ENCODE measurements at regions not wholly inside any gene's neighbourhood (a gene's known extent, or its start where the extent isn't known, plus 50 kb on each side); places are given as distances from the start of the nearest gene placed in this dataset.

DNA sequence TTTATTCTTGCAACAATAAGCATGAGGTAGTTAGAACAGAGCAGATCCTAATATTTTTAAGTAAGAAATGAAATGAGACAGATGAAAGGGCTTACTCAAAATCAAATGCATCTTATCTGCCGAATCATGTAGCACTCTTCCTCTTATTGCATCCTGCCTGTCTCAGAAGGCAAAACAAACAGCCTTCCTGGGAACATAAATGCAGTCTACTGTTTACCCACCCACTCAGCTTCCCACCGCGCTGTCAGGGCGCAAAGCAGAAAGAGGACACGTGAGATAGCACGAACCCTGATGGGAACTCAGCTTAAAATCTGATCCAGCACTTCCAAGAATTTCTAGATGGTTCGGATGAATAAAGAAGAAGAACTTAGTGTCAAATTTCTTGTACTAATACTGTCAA is 114.4 kb upstream of the CDK1 start:
- H3K4me3 ChIP-seq = no peak overlapping the region
- no peak for DNase-seq
- H3K9me3 ChIP-seq = peaks cover 0 to 11% (median 0%) of the 10 kb centered on the region in 12 donors
- ATAC-seq = no peak
- H3K4me1 ChIP-seq = no peaks in the 10 kb centered on the region
- no peaks in the 10 kb centered on the region for H3K36me3 ChIP-seq
- H3K27me3 ChIP-seq = peaks cover 0 to 3% (median 0%) of the 10 kb centered on the region in 9 donors
- intact Hi-C loops (cut with DNase I) = no loop called here
- TF ChIP-seq, protein P1, sequence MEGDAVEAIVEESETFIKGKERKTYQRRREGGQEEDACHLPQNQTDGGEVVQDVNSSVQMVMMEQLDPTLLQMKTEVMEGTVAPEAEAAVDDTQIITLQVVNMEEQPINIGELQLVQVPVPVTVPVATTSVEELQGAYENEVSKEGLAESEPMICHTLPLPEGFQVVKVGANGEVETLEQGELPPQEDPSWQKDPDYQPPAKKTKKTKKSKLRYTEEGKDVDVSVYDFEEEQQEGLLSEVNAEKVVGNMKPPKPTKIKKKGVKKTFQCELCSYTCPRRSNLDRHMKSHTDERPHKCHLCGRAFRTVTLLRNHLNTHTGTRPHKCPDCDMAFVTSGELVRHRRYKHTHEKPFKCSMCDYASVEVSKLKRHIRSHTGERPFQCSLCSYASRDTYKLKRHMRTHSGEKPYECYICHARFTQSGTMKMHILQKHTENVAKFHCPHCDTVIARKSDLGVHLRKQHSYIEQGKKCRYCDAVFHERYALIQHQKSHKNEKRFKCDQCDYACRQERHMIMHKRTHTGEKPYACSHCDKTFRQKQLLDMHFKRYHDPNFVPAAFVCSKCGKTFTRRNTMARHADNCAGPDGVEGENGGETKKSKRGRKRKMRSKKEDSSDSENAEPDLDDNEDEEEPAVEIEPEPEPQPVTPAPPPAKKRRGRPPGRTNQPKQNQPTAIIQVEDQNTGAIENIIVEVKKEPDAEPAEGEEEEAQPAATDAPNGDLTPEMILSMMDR (IDR thresholded peaks at IDR 0.05) = no peak
- TF ChIP-seq POLR2A (IDR thresholded peaks at IDR 0.05) = no peak
- 54 to 62% (median 58%) methylated on average over 7 of the region's 7 CpGs for WGBS, 4 donors
- no peak overlapping the region for H3K27ac ChIP-seq

DNA sequence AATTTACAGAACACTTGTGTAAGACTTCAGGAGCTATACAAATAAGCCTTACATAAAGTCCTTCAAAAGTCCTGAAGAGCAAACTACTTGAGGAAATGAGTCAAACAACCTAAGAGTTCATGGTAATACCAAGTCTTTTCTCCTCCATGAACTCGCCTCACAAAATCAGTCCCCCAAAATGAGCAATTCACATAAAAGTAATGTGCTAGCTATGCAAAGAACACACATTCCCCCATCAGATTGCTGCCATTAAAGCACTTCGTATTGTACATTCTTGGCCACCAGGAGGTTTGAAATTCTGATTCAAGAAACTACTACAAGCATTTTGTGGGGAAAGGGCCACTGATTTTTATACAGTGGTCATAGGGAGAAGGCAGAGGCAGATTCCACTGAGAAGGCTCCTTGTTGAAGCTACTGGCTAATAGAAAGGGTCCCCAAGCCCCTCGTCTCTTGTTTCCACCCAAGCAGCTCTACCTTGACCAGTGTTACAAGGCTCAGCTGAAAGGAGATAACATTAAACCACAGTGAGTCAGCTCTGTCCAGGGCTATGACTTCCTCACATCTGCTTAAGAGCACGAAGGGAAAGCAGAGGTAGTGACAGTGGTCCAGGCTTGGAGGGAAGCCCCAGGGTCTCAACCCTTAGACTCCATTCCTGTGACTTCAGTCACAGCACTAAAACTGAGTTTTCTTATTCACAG is 115.2 kb upstream of the CDK1 start:
- intact Hi-C loops (cut with DNase I) = no loop called here
- H3K4me3 ChIP-seq = no peak overlapping the region
- H3K4me1 ChIP-seq = no peaks in the 10 kb centered on the region
- ATAC-seq = no peak
- DNase-seq = no peak
- H3K9me3 ChIP-seq = peaks cover 0 to 19% (median 0%) of the 10 kb centered on the region in 12 donors
- TF ChIP-seq, protein P1 (IDR thresholded peaks at IDR 0.05) = no peak
- TF ChIP-seq POLR2A (IDR thresholded peaks at IDR 0.05) = no peak
- peaks cover 0 to 3% (median 0%) of the 10 kb centered on the region in 9 donors for H3K27me3 ChIP-seq
- H3K36me3 ChIP-seq = no peaks in the 10 kb centered on the region
- 65 to 80% (median 68%) methylated on average over 4 of the region's 4 CpGs for WGBS, 4 donors
- H3K27ac ChIP-seq = no peak overlapping the region

DNA sequence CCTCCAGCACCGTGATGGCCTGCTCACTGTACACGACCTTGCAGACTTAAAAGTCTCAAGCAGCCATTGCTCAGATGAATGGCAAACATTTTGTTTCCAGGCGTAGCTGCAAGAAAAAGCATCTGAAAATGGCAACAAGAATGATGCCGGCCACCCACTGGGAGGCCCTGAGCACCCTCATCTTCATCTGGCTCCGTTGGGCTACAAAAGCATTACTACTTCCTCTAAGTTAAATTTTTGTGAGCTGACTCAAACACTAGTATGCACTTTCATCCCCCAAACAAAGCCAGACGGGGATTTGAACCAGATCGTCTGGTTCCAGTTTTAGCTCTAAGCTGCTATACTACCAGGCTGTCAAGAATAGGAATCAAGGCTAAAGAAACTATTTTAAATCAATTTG is 116.6 kb upstream of the CDK1 start:
- DNase-seq = no peak
- Histone ChIP-seq H3K4me1 (no peaks in the 10 kb centered on the region), H3K27me3 (peaks cover 0 to 3% (median 0%) of the 10 kb centered on the region in 9 donors), H3K4me3 (no peak overlapping the region), H3K36me3 (no peaks in the 10 kb centered on the region), H3K9me3 (peaks cover 0 to 25% (median 0%) of the 10 kb centered on the region in 12 donors), H3K27ac (no peak overlapping the region)
- intact Hi-C loops (cut with DNase I) = no loop called here
- no peak for ATAC-seq
- WGBS, 4 donors = 77 to 79% (median 78%) methylated on average over 7 of the region's 7 CpGs
- TF ChIP-seq, protein P1 (IDR thresholded peaks at IDR 0.05) = no peak
- no peak for TF ChIP-seq POLR2A (IDR thresholded peaks at IDR 0.05)

DNA sequence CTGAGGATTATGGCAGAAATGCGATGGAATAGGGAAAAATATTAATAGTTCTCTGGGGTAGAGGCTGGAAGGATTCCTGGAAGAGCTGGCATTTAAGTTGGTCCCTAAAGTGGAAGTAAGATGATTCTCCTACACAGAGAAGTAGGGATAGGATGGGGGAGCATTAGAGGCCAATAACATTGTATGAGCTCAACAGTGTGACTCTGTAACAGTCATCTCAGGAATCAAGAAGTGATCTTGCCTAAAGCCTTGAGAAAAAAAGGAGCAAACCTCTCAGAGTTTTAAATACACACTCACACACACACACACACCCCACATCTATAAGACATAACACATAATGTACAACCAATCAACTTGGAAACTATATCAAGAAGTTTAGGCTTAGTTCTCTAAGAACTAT is 117.7 kb upstream of the CDK1 start:
- Histone ChIP-seq H3K36me3 (no peaks in the 10 kb centered on the region), H3K4me3 (no peak overlapping the region), H3K27ac (no peak overlapping the region), H3K4me1 (no peaks in the 10 kb centered on the region), H3K9me3 (peaks cover 0 to 25% (median 0%) of the 10 kb centered on the region in 12 donors), H3K27me3 (peaks cover 0 to 3% (median 0%) of the 10 kb centered on the region in 9 donors)
- TF ChIP-seq, protein P1 (IDR thresholded peaks at IDR 0.05) = no peak
- no peak for TF ChIP-seq POLR2A (IDR thresholded peaks at IDR 0.05)
- intact Hi-C loops (cut with DNase I) = no loop called here
- 59 to 93% (median 90%) methylated on average over 1 of the region's 1 CpG for WGBS, 4 donors
- ATAC-seq = no peak
- no peak for DNase-seq

All from heart left ventricle (tissue), 16 donors.